Activated naive CD8-positive, alpha-beta T cell treated with anti-CD3 and anti-CD28 coated beads, Interleukin-2, amount 50 U/mL, for 24 hours (primary cell): ENCODE measurements at regions not wholly inside any gene's neighbourhood (a gene's known extent, or its start where the extent isn't known, plus 50 kb on each side); places are given as distances from the start of the nearest gene placed in this dataset.

Experiments used
- ATAC-seq: fragments of 150-1000 bp; cut with Tn5 transposase; one replicate; pipeline ENCODE4 v1.10.0; 2021
- DNase-seq: peaks from one replicate; pipeline ENCODE4 v3.0.0; 2021
- H3K27ac Mint-ChIP-seq: one replicate; pipeline ENCODE4 v1.8.0; 2021; ENCODE audit warnings: mild to moderate bottlenecking, mixed read lengths
- H3K27me3 Mint-ChIP-seq: one replicate; pipeline ENCODE4 v1.8.0; 2021; ENCODE audit warnings: mixed read lengths
- H3K36me3 Mint-ChIP-seq: one replicate; pipeline ENCODE4 v1.8.0; 2021; ENCODE audit warnings: low read depth, mixed read lengths
- H3K4me1 Mint-ChIP-seq: one replicate; pipeline ENCODE4 v1.8.0; 2021; ENCODE audit warnings: mixed read lengths
- H3K4me3 Mint-ChIP-seq: one replicate; pipeline ENCODE4 v1.8.0; 2021; ENCODE audit warnings: mild to moderate bottlenecking, moderate library complexity, mixed read lengths
- H3K9me3 Mint-ChIP-seq: one replicate; pipeline ENCODE4 v1.8.0; 2021; ENCODE audit warnings: mixed read lengths

DNA sequence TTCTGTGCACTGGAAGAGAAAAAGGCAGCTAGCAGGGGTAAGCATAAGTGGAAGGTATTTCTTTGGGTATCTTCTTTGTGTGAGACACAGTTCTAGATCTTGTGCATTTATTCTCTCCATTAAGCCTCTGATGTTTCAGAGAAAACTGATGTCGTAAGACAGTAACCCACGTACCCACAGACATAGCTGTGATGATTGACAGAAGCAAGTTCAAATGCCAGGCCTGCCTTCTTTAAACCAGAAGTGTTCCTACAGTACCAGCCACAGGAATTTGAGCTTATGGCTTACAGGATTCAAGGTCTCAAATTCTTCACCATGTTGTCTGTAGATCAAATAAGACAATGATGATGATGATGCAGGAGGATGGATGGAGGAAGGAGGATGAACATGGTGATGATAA lies 161.4 kb upstream of the KCNJ16 start:
- ATAC-seq (no peak), DNase-seq (no peak)
- no peaks in the 10 kb centered on the region for H3K9me3 Mint-ChIP-seq
- no peak overlapping the region for H3K27ac Mint-ChIP-seq
- no peaks in the 10 kb centered on the region for H3K4me1 Mint-ChIP-seq
- H3K27me3 Mint-ChIP-seq: no peaks in the 10 kb centered on the region
- H3K4me3 Mint-ChIP-seq: no peak overlapping the region
- no peaks in the 10 kb centered on the region for H3K36me3 Mint-ChIP-seq

DNA sequence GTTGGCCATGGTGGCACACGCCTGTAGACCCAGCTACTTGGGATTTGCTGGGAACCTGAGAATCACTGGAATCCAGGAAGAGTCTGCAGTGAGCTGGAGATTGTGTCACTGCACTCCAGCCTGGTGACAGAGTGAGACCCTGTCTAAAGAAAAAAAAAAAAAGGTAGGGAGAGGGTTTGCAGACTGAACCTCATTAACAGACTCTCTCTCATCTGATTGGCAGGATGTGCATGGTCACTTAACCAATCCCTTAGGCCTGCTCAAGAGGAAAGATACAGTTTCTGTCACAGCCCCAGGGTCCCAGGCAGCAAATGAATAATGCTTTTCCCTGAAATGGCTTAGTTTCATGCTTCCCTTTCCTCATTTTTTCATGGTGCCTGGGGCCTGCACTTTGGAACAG lies 160.5 kb upstream of the KCNJ16 start:
- no peak overlapping the region for H3K27ac Mint-ChIP-seq
- H3K4me1 Mint-ChIP-seq: no peaks in the 10 kb centered on the region
- peaks cover 3% of the 10 kb centered on the region for H3K9me3 Mint-ChIP-seq
- ATAC-seq (no peak), DNase-seq (no peak)
- no peak overlapping the region for H3K4me3 Mint-ChIP-seq
- H3K27me3 Mint-ChIP-seq: no peaks in the 10 kb centered on the region
- no peaks in the 10 kb centered on the region for H3K36me3 Mint-ChIP-seq

GRCh38 chr17:69916761-69917160 lies 158.3 kb upstream of the KCNJ16 start:
- Mint-ChIP-seq H3K27ac (no peak overlapping the region), H3K9me3 (peaks cover 11% of the 10 kb centered on the region), H3K4me1 (no peaks in the 10 kb centered on the region), H3K27me3 (no peaks in the 10 kb centered on the region), H3K4me3 (no peak overlapping the region), H3K36me3 (no peaks in the 10 kb centered on the region)
- no peak for DNase-seq
- no peak for ATAC-seq

DNA sequence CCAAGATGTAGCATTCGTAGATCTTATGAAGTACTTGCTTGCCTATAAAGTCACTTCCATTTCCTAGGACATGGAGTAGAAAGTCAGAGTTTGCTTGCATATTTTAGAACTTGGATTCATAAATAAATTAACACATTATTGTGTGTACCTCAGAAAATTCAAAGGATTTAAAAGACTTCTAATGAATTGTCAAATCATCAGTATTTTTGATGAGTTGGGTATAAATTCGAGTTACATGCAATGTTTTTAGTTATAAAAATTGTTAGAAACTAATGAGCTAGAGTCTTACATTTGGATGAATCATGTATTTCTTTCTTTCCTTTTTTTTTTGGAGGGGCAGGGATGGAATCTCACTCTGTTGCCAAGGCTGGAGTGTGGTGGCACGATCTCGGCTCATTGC lies 156.9 kb upstream of the KCNJ16 start:
- no peak overlapping the region for H3K4me3 Mint-ChIP-seq
- ATAC-seq: no peak
- no peaks in the 10 kb centered on the region for H3K4me1 Mint-ChIP-seq
- no peaks in the 10 kb centered on the region for H3K27me3 Mint-ChIP-seq
- peaks cover 11% of the 10 kb centered on the region for H3K9me3 Mint-ChIP-seq
- no peaks in the 10 kb centered on the region for H3K36me3 Mint-ChIP-seq
- H3K27ac Mint-ChIP-seq: no peak overlapping the region
- DNase-seq: no peak

DNA sequence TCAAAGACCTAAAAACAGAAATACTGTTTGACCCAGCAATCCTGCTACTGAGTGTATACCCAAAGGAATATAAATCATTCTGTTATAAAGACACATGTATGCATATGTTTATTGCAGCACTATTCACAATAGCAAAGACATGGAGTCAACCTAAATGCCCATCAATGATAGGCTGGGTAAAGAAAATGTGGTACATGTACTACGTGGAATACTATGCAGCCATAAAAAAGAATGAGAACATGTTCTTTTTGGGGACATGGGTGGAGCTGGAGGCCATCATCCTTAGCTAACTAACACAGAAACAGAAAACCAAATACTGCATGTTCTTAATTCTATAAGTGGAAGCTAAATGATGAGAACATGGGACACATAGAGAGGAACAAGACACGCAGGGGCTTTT lies 155.2 kb upstream of the KCNJ16 start:
- Mint-ChIP-seq H3K36me3 (no peaks in the 10 kb centered on the region), H3K9me3 (peaks cover 11% of the 10 kb centered on the region), H3K27ac (no peak overlapping the region), H3K4me1 (no peaks in the 10 kb centered on the region), H3K27me3 (no peaks in the 10 kb centered on the region), H3K4me3 (no peak overlapping the region)
- DNase-seq (no peak), ATAC-seq (no peak)

DNA sequence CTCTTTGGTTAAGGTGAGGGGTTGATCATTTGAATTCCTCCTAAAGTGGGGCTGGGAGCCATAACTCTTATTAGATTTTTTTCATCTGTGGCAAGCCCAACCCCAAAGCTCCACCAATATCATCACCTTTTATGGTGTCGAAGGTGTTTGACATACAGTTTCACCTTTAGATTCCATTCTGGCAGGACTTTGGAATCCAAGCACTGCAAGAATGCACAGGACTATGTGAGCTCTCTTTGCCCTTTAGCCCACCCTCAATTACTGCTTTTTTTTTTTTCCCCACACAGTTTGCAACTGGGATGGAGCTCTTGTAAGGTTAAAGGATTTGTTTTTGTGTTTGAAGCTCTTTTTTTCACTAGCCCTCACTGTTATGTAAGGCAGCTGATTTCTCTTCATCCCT lies 154.0 kb upstream of the KCNJ16 start:
- Mint-ChIP-seq H3K36me3 (no peaks in the 10 kb centered on the region), H3K4me3 (no peak overlapping the region), H3K27me3 (no peaks in the 10 kb centered on the region), H3K27ac (no peak overlapping the region), H3K4me1 (no peaks in the 10 kb centered on the region), H3K9me3 (peaks cover 11% of the 10 kb centered on the region)
- DNase-seq: no peak
- no peak for ATAC-seq

GRCh38 chr17:69928611-69929010 lies 146.4 kb upstream of the KCNJ16 start:
- Mint-ChIP-seq H3K4me3 (no peak overlapping the region), H3K27me3 (no peaks in the 10 kb centered on the region), H3K9me3 (no peaks in the 10 kb centered on the region), H3K27ac (no peak overlapping the region), H3K4me1 (no peaks in the 10 kb centered on the region), H3K36me3 (no peaks in the 10 kb centered on the region)
- ATAC-seq: no peak
- no peak for DNase-seq

DNA sequence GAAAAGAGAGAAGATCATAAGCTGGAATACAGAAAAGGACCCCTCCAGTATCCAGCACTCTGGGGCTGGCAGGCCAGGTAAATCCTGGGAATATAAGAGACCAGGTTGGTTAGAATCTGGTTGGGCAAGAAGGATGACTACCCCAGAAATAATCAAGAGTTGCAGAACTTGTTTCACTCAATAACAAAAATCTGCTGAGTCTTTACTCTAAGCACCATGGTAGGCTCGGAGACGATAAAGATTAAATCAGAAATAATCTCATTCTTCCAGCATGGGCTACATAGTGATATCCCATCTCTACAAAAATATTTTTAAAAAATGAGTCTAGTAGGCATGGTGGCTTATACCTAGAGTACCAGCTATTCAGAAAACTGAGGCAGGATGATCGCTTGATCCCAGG lies 138.0 kb upstream of the KCNJ16 start:
- DNase-seq (no peak), ATAC-seq (no peak)
- H3K9me3 Mint-ChIP-seq: peaks cover 7% of the 10 kb centered on the region
- H3K4me1 Mint-ChIP-seq: no peaks in the 10 kb centered on the region
- no peak overlapping the region for H3K27ac Mint-ChIP-seq
- peaks cover 4% of the 10 kb centered on the region for H3K27me3 Mint-ChIP-seq
- no peak overlapping the region for H3K4me3 Mint-ChIP-seq
- H3K36me3 Mint-ChIP-seq: no peaks in the 10 kb centered on the region

GRCh38 chr17:69943058-69943457 lies 132.0 kb upstream of the KCNJ16 start:
- DNase-seq (no peak), ATAC-seq (no peak)
- Mint-ChIP-seq H3K27me3 (peaks cover 2% of the 10 kb centered on the region), H3K4me1 (no peaks in the 10 kb centered on the region), H3K36me3 (no peaks in the 10 kb centered on the region), H3K4me3 (no peak overlapping the region), H3K9me3 (peaks cover 3% of the 10 kb centered on the region), H3K27ac (no peak overlapping the region)

GRCh38 chr17:69944406-69944805 lies 130.6 kb upstream of the KCNJ16 start:
- ATAC-seq (no peak), DNase-seq (no peak)
- H3K27ac Mint-ChIP-seq: no peak overlapping the region
- H3K36me3 Mint-ChIP-seq: no peaks in the 10 kb centered on the region
- no peaks in the 10 kb centered on the region for H3K4me1 Mint-ChIP-seq
- H3K4me3 Mint-ChIP-seq: no peak overlapping the region
- peaks cover 2% of the 10 kb centered on the region for H3K27me3 Mint-ChIP-seq
- H3K9me3 Mint-ChIP-seq: no peaks in the 10 kb centered on the region

DNA sequence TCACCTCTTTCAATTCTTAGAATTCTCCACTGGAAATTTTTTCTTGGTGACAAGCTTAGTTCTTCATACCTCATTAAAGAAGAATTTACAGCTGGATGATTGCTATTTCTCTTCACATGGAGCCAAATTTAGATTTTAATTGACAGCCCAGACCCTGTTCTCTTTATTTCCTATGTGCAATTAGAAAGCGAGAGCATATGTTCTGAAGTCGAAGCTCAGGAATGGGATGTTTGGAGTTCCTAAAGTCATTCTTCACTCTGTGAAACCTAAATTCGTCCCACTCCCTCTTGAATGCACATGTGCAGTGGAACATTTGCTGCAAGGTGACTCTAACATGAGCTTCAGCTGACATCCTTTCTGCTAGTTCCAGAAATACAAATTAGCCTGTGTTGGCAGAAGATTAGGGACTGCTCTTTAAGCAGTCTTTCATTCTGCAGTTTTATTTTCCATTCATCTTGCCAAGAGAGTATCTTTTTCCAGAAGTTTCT lies 129.3 kb upstream of the KCNJ16 start:
- Mint-ChIP-seq H3K4me1 (no peaks in the 10 kb centered on the region), H3K27ac (no peak overlapping the region), H3K4me3 (no peak overlapping the region), H3K36me3 (no peaks in the 10 kb centered on the region), H3K9me3 (no peaks in the 10 kb centered on the region), H3K27me3 (no peaks in the 10 kb centered on the region)
- ATAC-seq (no peak), DNase-seq (no peak)

DNA sequence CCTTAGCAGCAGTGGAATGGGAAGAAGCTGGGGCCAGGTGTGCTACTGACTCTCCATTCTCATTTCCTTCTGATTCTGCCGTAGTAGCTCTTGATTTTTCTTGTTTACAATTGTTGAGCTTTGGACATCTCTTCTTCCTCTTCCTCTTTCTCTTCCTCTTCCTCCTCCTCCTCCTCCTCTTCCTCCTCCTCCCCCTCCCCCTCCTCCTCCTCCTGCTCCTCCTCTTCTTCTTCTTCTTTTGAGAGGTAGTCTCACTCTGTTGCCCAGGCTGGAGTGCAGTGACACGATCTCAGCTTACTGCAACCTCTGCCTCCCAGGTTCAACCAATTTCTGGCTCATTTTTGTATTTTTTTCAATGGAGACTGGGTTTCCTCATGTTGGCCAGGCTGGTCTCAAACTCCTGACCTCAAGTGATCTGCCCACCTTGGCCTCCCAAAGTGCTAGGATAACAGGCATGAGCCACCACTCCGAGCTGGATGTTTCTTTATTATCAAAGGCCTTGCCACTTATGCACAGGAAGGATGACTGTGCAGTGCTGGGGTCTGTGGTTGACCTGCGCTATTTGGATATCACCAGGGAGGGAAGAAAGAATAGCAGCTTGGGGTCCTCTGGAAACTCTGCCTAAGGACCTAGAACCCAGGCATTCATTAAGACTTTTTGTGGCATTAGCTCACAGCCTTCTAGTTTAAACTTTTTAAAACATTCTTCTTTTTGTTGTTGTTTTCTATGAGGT lies 127.8 kb upstream of the KCNJ16 start:
- no peaks in the 10 kb centered on the region for H3K36me3 Mint-ChIP-seq
- no peaks in the 10 kb centered on the region for H3K4me1 Mint-ChIP-seq
- no peak overlapping the region for H3K27ac Mint-ChIP-seq
- no peaks in the 10 kb centered on the region for H3K27me3 Mint-ChIP-seq
- H3K9me3 Mint-ChIP-seq: no peaks in the 10 kb centered on the region
- ATAC-seq (no peak), DNase-seq (no peak)
- H3K4me3 Mint-ChIP-seq: no peak overlapping the region

GRCh38 chr17:69948406-69948805 lies 126.6 kb upstream of the KCNJ16 start:
- DNase-seq (no peak), ATAC-seq (no peak)
- Mint-ChIP-seq H3K4me1 (no peaks in the 10 kb centered on the region), H3K27me3 (no peaks in the 10 kb centered on the region), H3K27ac (no peak overlapping the region), H3K4me3 (no peak overlapping the region), H3K36me3 (no peaks in the 10 kb centered on the region), H3K9me3 (no peaks in the 10 kb centered on the region)

DNA sequence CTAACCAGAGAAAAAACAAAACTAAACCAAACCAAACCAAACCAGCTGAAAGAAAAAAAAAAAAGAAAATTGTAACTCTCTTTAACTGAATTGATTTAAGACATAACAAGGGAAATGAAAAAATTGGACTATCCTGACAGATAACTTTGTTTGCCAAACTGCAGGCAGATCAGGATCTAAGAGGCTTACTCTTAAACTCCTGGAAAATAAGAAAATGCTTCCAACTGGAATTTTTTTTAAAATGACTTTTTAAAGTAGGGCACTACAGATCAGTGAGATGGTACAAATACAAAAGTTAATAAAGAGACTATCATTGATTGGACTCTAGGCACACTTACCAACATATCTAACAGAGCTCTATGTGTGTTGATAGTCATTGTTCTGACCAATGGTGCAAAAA lies 125.5 kb upstream of the KCNJ16 start:
- DNase-seq (no peak), ATAC-seq (no peak)
- no peaks in the 10 kb centered on the region for H3K36me3 Mint-ChIP-seq
- H3K9me3 Mint-ChIP-seq: no peaks in the 10 kb centered on the region
- H3K4me3 Mint-ChIP-seq: no peak overlapping the region
- H3K4me1 Mint-ChIP-seq: no peaks in the 10 kb centered on the region
- H3K27me3 Mint-ChIP-seq: peaks cover 2% of the 10 kb centered on the region
- no peak overlapping the region for H3K27ac Mint-ChIP-seq

GRCh38 chr17:69949973-69950695 lies 124.9 kb upstream of the KCNJ16 start:
- no peak for ATAC-seq
- no peak for DNase-seq
- Mint-ChIP-seq H3K27me3 (peaks cover 2% of the 10 kb centered on the region), H3K36me3 (no peaks in the 10 kb centered on the region), H3K27ac (no peak overlapping the region), H3K4me3 (no peak overlapping the region), H3K4me1 (no peaks in the 10 kb centered on the region), H3K9me3 (no peaks in the 10 kb centered on the region)
